H1 (cell line): ENCODE measurements at regions not wholly inside any gene's neighbourhood (a gene's known extent, or its start where the extent isn't known, plus 50 kb on each side); places are given as distances from the start of the nearest gene placed in this dataset.

Experiments
- CBX8 ChIP-seq: fragments of 300-800, 300-1000 bp; sonication (generic); IDR thresholded peaks from 2 replicates; pipeline ENCODE4 v1.7.1; 2016; ENCODE audit warnings: low read depth, low read length, borderline replicate concordance
- FOSL1 ChIP-seq: IDR thresholded peaks from 2 replicates; pipeline ENCODE4 v1.6.1; 2011; ENCODE audit warnings: mild to moderate bottlenecking, low read depth, low read length, moderate library complexity; ENCODE audit not compliant: insufficient read depth
- JUN ChIP-seq: IDR thresholded peaks from 2 replicates; pipeline ENCODE4 v1.6.1; 2011; ENCODE audit warnings: low read depth, mild to moderate bottlenecking, improper control_type of control experiment, low read length
- KDM5A ChIP-seq: fragments of 200-600 bp; IDR thresholded peaks from 2 replicates; pipeline ENCODE4 v1.7.1; 2012; ENCODE audit warnings: mild to moderate bottlenecking, low read length, inconsistent platforms, mixed read lengths
- MAFK ChIP-seq: IDR thresholded peaks from 2 replicates; pipeline ENCODE4 v1.6.1; 2012; ENCODE audit warnings: low read depth, mild to moderate bottlenecking, improper control_type of control experiment, low read length
- NANOG ChIP-seq: IDR thresholded peaks from 2 replicates; pipeline ENCODE4 v1.6.1; 2011; ENCODE audit warnings: low read length, low read depth, mild to moderate bottlenecking, inconsistent platforms; ENCODE audit not compliant: insufficient read depth, poor library complexity, severe bottlenecking
- SRF ChIP-seq: IDR thresholded peaks from 2 replicates; pipeline ENCODE4 v1.6.1; 2011; ENCODE audit warnings: mild to moderate bottlenecking, low read depth, low read length, moderate library complexity
- SUZ12 ChIP-seq: fragments of 200-600 bp; sonication (generic); IDR thresholded peaks from 2 replicates; pipeline ENCODE4 v1.6.1; 2012; ENCODE audit warnings: mild to moderate bottlenecking, inconsistent platforms, low read length, moderate library complexity, mixed read lengths
- TCF12 ChIP-seq: IDR thresholded peaks from 2 replicates; pipeline ENCODE4 v1.6.1; 2011; ENCODE audit warnings: low read depth, mild to moderate bottlenecking, low read length
- ZNF274 ChIP-seq: IDR thresholded peaks from 2 replicates; pipeline ENCODE4 v1.7.0; 2012; ENCODE audit warnings: low read length, borderline replicate concordance; ENCODE audit errors: extremely low read depth
- TF ChIP-seq, protein P1 (sequence below): fragments of 300-600 bp; sonication (generic); IDR thresholded peaks from 2 replicates; pipeline ENCODE4 v1.7.1; 2012; ENCODE audit warnings: low read length, moderate library complexity, mild to moderate bottlenecking, inconsistent platforms; ENCODE audit not compliant: insufficient replicate concordance

GRCh38 chr5:164680216-164680615 lies 1174.8 kb downstream of the MAT2B start (continued):
- TF ChIP-seq, protein P1, sequence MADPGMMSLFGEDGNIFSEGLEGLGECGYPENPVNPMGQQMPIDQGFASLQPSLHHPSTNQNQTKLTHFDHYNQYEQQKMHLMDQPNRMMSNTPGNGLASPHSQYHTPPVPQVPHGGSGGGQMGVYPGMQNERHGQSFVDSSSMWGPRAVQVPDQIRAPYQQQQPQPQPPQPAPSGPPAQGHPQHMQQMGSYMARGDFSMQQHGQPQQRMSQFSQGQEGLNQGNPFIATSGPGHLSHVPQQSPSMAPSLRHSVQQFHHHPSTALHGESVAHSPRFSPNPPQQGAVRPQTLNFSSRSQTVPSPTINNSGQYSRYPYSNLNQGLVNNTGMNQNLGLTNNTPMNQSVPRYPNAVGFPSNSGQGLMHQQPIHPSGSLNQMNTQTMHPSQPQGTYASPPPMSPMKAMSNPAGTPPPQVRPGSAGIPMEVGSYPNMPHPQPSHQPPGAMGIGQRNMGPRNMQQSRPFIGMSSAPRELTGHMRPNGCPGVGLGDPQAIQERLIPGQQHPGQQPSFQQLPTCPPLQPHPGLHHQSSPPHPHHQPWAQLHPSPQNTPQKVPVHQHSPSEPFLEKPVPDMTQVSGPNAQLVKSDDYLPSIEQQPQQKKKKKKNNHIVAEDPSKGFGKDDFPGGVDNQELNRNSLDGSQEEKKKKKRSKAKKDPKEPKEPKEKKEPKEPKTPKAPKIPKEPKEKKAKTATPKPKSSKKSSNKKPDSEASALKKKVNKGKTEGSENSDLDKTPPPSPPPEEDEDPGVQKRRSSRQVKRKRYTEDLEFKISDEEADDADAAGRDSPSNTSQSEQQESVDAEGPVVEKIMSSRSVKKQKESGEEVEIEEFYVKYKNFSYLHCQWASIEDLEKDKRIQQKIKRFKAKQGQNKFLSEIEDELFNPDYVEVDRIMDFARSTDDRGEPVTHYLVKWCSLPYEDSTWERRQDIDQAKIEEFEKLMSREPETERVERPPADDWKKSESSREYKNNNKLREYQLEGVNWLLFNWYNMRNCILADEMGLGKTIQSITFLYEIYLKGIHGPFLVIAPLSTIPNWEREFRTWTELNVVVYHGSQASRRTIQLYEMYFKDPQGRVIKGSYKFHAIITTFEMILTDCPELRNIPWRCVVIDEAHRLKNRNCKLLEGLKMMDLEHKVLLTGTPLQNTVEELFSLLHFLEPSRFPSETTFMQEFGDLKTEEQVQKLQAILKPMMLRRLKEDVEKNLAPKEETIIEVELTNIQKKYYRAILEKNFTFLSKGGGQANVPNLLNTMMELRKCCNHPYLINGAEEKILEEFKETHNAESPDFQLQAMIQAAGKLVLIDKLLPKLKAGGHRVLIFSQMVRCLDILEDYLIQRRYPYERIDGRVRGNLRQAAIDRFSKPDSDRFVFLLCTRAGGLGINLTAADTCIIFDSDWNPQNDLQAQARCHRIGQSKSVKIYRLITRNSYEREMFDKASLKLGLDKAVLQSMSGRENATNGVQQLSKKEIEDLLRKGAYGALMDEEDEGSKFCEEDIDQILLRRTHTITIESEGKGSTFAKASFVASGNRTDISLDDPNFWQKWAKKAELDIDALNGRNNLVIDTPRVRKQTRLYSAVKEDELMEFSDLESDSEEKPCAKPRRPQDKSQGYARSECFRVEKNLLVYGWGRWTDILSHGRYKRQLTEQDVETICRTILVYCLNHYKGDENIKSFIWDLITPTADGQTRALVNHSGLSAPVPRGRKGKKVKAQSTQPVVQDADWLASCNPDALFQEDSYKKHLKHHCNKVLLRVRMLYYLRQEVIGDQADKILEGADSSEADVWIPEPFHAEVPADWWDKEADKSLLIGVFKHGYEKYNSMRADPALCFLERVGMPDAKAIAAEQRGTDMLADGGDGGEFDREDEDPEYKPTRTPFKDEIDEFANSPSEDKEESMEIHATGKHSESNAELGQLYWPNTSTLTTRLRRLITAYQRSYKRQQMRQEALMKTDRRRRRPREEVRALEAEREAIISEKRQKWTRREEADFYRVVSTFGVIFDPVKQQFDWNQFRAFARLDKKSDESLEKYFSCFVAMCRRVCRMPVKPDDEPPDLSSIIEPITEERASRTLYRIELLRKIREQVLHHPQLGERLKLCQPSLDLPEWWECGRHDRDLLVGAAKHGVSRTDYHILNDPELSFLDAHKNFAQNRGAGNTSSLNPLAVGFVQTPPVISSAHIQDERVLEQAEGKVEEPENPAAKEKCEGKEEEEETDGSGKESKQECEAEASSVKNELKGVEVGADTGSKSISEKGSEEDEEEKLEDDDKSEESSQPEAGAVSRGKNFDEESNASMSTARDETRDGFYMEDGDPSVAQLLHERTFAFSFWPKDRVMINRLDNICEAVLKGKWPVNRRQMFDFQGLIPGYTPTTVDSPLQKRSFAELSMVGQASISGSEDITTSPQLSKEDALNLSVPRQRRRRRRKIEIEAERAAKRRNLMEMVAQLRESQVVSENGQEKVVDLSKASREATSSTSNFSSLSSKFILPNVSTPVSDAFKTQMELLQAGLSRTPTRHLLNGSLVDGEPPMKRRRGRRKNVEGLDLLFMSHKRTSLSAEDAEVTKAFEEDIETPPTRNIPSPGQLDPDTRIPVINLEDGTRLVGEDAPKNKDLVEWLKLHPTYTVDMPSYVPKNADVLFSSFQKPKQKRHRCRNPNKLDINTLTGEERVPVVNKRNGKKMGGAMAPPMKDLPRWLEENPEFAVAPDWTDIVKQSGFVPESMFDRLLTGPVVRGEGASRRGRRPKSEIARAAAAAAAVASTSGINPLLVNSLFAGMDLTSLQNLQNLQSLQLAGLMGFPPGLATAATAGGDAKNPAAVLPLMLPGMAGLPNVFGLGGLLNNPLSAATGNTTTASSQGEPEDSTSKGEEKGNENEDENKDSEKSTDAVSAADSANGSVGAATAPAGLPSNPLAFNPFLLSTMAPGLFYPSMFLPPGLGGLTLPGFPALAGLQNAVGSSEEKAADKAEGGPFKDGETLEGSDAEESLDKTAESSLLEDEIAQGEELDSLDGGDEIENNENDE = peak; percentile 76
- TF ChIP-seq TCF12 (no peak), JUN (no peak), SUZ12 (no peak), ZNF274 (no peak), KDM5A (no peak), NANOG (peak; percentile 74), SRF (no peak), CBX8 (no peak), MAFK (no peak), FOSL1 (no peak)
